HG02571 (cell line): ENCODE measurements at regions not wholly inside any gene's neighbourhood (a gene's known extent, or its start where the extent isn't known, plus 50 kb on each side); places are given as distances from the start of the nearest gene placed in this dataset.

Source experiments
- ATAC-seq: cut with Tn5 transposase; IDR thresholded peaks from one replicate; pipeline ENCODE4 v1.9.1; 2021; ENCODE audit warnings: mild to moderate bottlenecking, moderate library complexity; ENCODE audit not compliant: unreplicated experiment

DNA sequence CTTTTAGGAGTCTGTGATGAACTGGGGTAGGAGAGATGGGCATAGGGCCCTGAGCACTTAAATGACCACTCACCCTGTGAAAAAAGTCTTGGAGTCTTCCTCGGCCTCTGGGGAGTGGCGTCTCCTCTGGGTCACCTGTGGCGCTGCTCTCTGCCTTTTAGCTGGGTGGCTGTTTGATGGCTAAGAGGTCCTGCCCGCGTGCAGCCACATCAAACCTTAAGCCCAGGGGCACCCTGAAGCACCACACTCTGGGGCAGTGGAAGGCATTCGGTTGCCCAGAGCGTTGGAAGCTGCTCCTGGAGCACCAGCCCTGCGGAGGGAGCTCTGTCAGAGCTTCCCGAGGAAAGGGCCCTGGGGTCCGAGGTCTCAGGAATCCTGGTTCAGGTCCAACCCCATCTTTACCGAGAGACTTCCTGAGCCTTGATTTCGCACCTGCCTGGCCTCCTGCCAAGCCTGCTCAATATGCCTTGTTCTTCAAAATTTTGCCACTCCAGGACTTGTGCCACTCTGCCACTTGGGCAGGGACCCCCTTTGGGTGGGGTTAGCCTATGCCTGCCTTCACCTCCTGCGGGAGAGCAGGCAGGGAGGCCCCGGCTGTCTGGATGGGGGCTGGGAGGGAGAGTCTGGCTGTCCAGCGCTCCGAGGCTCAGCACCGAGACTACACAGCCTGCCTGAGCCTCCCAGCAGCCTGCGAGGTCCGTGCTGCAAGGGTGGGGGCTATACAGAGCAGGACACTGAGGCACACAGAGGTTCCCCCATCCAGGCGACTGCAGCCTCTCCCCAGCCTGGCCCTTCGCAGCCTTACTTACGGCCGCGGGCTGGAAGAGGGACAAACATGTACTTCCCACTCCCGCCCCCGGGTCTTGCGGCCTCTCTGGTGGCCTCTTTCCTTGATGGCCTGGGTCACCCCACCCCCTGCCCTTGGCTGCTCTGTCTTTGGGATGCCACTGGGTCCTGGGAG is 63.4 kb upstream of the RNU6ATAC start:
- no peak for ATAC-seq

DNA sequence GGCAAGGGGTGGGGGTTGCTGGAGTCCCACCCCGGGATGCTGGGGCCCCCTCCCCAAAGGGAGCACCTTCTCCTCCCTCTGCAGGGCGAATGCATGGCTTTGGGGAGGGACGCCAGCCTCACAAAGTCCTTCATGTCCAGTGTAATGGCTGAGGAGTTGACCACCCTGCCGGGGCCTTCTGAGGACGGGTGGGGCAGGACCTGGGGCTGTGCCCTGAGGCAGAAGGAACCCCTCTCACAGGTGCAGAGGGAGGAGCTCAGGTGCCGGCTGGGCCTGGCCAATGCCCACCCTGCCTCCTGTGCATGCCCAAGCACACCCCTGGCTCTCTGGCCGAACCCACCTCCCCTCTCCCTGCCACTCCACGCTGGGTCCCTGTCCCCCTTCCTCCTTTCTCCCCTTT is 64.3 kb upstream of the RNU6ATAC start:
- ATAC-seq = no peak

DNA sequence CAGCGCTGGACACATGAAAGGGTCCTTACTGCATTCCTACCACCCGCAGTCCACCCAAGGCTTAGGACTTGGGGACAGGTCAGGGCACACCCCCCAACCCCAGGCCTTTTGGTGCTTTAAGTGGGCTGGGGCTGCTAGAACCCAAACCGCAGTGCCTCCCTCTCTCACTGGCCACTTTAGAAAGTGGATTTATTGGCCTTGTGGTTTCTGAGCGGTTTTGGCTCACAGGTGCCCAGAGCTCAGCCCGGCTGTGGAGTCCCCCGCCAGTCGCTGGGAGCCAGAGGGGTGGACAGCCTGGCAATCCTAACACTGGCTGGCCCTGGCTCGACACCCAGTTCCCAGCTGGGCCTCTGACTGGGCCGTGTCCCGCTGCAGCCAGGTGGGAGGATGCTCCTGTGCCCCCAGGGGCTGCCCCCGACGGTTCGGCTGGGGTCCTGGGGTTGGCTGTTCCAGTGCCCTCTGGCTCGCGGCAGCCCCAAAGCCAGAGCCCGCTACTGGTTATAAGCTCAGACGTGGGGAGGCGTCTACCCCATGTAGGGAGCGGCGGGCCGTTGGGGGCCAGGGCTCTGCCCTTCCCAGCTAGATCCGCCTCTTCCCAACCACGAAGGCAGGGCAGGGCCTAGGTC is 65.2 kb upstream of the RNU6ATAC start:
- no peak for ATAC-seq

- no peak for ATAC-seq
These were observed 66.0 kb upstream of the RNU6ATAC start for GRCh38 chr9:134230092-134230941.

- ATAC-seq = no peak
These were observed 66.6 kb upstream of the RNU6ATAC start for GRCh38 chr9:134230942-134231325.

DNA sequence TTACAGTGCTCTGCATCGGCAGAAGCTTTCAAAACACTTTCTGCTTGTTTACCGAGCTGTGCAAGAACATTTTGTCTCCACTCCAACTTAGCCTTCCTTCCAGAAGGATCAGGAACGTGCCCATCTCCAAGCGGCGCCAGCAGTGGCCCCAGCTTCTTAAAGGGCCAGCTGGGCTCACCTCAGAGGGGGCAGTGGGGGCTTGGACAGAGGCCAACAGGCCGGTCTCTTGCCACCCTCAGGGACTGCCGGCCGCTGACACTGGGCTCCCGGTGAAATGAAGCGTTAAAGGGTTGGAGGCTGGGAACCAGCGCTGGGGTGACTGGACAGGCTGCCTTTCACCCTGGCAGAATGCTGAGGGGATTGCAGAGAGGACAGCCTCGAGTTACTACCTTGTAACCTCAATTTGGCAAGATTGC is 67.0 kb upstream of the RNU6ATAC start:
- ATAC-seq = no peak

DNA sequence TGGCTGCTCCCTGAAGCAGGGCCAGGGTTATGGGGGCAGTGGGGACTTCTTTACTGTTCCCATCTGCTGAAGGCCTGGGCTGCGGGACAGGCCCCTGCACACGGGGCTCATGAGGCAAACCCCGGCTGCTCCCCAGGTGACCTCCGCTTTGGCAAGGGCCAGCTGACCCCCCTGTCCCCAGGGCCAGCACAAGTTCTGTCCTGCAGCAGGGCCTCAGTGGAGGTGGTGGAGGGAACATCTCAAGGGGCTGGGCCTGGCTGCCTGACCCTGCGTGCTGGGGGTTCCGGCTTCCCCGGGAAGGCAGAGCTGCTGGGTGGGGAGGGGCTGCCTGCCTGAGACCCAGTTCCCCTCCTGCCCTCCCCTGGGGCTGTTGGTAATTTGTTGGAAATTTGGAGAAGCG is 67.4 kb upstream of the RNU6ATAC start:
- no peak for ATAC-seq

- no peak for ATAC-seq
These were observed 68.7 kb upstream of the RNU6ATAC start for GRCh38 chr9:134233022-134233421.

GRCh38 chr9:134234001-134234660 is 69.8 kb upstream of the RNU6ATAC start:
- ATAC-seq = no peak

- ATAC-seq = no peak
These were observed 70.5 kb upstream of the RNU6ATAC start for GRCh38 chr9:134234687-134235359.

GRCh38 chr9:134235366-134235765 is 71.0 kb upstream of the RNU6ATAC start:
- ATAC-seq = no peak

DNA sequence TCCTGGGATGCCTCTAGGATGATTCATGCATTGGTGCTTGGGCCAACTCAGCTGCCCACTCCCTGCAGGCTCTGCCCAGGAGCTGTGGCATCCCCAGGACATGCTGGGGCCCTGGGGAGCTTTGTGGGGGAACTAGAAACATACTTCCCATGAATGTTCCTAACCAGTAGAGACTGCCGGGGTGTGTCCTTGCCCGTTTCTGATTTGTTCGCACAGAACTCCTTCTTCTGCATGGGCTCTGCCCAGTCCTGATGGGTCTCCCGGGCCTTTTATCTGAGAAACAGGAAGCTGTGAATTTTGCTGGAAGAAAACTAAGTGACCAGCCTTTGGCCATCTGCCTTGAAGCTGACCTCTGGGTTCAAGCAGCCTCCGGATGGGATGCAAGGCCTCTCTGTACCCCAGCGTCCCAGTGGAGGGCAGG is 71.6 kb upstream of the RNU6ATAC start:
- ATAC-seq = no peak

DNA sequence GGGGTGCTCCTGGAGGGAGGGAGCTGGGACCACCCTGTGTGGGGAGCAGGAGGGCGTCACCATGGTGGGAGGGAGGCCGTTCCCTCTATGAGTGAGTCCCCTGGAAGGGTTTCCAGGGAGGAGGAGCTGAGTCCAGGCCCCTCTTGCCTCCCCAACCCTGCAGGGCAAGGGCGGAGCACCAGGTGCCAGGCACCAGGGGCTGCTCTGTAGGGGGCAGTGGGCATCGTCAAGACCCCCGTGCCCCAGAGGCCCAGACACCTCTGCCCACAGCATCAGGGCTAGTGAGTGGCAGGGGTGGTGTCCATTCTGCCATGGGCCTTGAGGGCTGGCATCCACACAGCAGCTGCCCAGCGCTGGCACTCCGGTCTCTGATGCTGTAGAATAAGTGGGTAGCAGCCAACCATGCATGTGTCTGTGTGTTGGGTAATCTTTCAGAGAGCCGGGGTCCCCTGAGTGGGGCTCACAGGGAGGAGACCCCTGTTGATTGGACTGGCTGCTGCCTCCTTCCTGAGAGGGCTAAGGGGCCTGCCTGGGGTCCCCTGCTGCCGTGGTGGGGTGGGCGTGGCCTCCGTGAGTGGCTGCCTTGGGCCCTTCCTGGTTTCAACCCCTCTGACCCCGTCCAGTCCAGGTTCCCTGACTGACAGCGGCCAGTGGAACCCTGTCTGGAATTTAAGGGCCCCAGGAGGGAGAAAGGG is 72.7 kb upstream of the RNU6ATAC start:
- no peak for ATAC-seq

DNA sequence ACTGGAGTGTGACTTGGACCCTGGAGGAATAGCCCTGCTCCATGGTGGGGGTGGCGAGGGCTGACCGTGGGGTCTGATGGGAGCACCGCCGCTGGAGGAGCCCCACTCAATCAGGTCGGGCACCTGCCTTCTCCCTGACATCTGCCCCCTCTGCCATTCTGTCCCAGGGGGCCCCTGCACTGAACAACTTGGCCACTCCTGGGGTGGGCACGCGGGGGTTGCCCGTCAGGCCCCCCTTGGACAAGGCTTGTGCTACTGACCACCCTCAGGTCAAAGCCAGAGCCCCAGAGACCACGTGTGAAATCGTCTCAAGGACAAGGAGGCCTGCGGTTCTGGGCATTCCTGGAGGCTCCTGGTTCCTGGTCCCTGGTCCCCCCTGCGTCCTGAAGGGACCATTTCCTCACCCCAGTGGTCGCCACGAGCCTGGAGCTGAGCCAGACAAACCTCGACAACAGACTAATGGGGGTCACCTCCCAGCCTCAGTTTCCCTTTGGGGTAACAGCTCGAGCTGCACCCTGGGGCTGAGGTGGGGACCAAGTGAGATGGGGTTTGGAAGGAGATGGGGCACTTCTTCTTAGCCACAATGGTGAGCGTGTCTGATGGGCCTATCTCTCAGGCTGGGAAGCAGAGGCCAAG is 73.4 kb upstream of the RNU6ATAC start:
- ATAC-seq = no peak

DNA sequence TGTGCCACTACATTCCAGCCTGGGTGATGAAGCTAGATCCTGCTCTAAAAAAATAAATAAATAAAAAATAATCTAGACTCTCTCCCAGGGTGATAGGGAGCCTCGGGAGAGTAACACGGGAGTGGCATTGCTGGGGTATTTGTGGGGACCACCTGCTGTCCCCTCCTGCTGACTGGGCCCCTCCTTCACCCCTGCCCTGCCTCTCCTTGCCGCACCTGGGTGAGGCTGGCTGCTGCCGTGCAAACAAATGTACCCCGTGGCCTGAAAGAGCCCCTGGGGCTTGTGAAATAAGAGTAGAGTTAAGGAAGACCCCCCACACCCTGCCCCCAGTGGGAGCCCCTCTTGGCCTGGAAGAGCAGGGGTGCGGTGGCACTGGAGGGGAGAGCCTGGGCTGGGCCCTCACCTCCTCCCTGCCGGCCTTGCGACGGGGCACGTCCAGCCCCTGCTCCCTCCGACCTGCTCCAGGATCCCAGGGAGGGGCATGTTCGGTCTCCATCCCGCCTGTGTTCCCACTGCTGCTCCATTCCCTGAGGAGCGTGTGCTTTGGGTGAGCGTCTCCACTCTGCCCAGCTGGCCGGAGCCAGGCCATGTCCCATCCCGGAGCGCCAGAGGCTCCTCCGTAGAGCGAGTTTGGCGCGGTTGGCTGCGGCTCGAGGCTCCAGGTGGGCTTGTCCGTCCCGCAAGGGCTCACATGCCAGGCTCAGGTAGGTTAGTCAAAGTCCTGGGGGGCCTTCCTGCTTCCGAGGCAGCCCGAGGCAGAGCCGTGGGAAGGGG is 75.0 kb upstream of the RNU6ATAC start:
- ATAC-seq = no peak

DNA sequence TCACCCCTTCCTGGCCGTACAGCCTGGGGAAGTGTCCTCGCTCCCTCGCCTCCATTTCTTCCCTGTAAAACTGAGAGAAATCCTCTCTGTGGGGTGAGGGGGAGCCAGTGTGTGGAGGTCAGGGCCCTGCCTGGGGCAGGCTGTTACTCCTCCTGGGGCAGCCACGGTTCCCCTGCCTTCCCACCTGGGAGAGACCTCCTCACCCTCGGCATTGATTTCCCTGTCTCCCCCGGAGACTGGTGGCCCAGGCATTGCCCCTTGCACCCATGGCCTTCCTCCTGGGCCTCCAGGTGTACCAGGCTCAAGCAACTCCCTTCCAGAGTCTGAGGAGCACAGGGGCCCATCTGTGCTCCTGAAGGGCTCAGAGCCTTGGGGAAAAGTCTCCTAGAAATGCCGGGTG is 75.6 kb upstream of the RNU6ATAC start:
- no peak for ATAC-seq

DNA sequence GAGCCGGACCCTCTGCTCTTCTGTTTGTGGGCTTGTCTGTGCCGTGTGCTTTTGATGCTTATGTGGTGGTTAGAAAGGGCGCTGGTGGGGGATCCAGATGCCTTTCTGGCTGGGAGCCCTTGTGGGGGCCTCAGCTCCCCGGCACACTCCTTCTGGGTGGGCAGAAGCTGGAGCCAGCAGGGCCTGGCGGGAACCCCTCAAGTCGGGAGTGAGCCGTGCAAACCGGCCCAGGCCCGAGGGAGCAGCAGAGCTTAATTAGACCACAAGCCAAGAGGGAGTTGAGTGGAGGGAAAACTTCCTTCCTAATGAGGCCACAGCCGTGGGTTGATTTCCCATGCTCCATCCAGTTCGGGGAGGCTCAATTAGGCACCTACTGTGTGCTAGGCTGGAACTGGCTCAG is 76.0 kb upstream of the RNU6ATAC start:
- no peak for ATAC-seq

- no peak for ATAC-seq
These were observed 78.3 kb upstream of the RNU6ATAC start for GRCh38 chr9:134242706-134243105.
